ENCODE measurements at regions not wholly inside any gene's neighbourhood (a gene's known extent, or its start where the extent isn't known, plus 50 kb on each side); places are given as distances from the start of the nearest gene placed in this dataset.

GRCh38 chr2:111696226-111696625, 187.8 kb downstream of the ANAPC1 start:
- no peak overlapping the region for H2AFZ ChIP-seq (ENCODE audit: low read depth, low read length)

GRCh38 chr2:111697560-111697959, 186.4 kb downstream of the ANAPC1 start:
- Histone ChIP-seq H3K36me3 (replicated peaks; ENCODE audit: low read depth, low read length) (no peaks in the 10 kb centered on the region), H3K4me1 (ENCODE audit: low read length) (peaks cover 34% of the 10 kb centered on the region), H4K20me1 (ENCODE audit: insufficient read depth, low read length) (no peaks in the 10 kb centered on the region), H3K27ac (ENCODE audit: low read length) (no peak overlapping the region), H3K4me3 (ENCODE audit: low read length) (no peak overlapping the region), H3K9ac (ENCODE audit: low read length) (no peak overlapping the region), H3K27me3 (ENCODE audit: low read depth, low read length) (peaks cover 13% of the 10 kb centered on the region; the same call in 1 of the 2 replicates), H2AFZ (ENCODE audit: low read depth, low read length) (no peak overlapping the region), H3K79me2 (ENCODE audit: low read length) (no peaks in the 10 kb centered on the region), H3K4me2 (ENCODE audit: low read length) (no peak overlapping the region), H3K9me3 (ENCODE audit: insufficient read depth, low read length) (0 out of 2 replicates have a peak, but pooled peaks cover 3% of the 10 kb centered on the region)
- TF ChIP-seq EZH2phosphoT487 (IDR thresholded peaks at IDR 0.05; ENCODE audit: low read depth) (no peak), CTCF (IDR thresholded peaks at IDR 0.05; ENCODE audit: low read depth, low read length) (no peak)

More at GRCh38 chr2:111696226-111696625, 187.8 kb downstream of the ANAPC1 start:
- H3K9ac ChIP-seq (ENCODE audit: low read length) = no peak overlapping the region
- H3K4me2 ChIP-seq (ENCODE audit: low read length) = no peak overlapping the region
- H3K27ac ChIP-seq (ENCODE audit: low read length) = no peak overlapping the region
- no peak overlapping the region for H3K4me3 ChIP-seq (ENCODE audit: low read length)
- no peaks in the 10 kb centered on the region for H4K20me1 ChIP-seq (ENCODE audit: insufficient read depth, low read length)
- no peak for TF ChIP-seq EZH2phosphoT487 (IDR thresholded peaks at IDR 0.05; ENCODE audit: low read depth)
- TF ChIP-seq CTCF (IDR thresholded peaks at IDR 0.05; ENCODE audit: low read depth, low read length) = no peak
- H3K9me3 ChIP-seq (ENCODE audit: insufficient read depth, low read length) = 0 out of 2 replicates have a peak, but pooled peaks cover 3% of the 10 kb centered on the region
- H3K4me1 ChIP-seq (ENCODE audit: low read length) = peaks cover 21% of the 10 kb centered on the region
- peaks cover 7% of the 10 kb centered on the region; the same call in 1 of the 2 replicates for H3K27me3 ChIP-seq (ENCODE audit: low read depth, low read length)
- no peaks in the 10 kb centered on the region for H3K36me3 ChIP-seq (replicated peaks; ENCODE audit: low read depth, low read length)
- no peaks in the 10 kb centered on the region for H3K79me2 ChIP-seq (ENCODE audit: low read length)

- H3K27me3 ChIP-seq (ENCODE audit: low read depth, low read length) = peaks cover 14% of the 10 kb centered on the region; the same call in 1 of the 2 replicates
- no peak for TF ChIP-seq EZH2phosphoT487 (IDR thresholded peaks at IDR 0.05; ENCODE audit: low read depth)
- TF ChIP-seq CTCF (IDR thresholded peaks at IDR 0.05; ENCODE audit: low read depth, low read length) = no peak
- H3K27ac ChIP-seq (ENCODE audit: low read length) = no peak overlapping the region
- no peaks in the 10 kb centered on the region for H3K79me2 ChIP-seq (ENCODE audit: low read length)
- no peak overlapping the region for H2AFZ ChIP-seq (ENCODE audit: low read depth, low read length)
- H3K4me3 ChIP-seq (ENCODE audit: low read length) = no peak overlapping the region
- H3K4me1 ChIP-seq (ENCODE audit: low read length) = peaks cover 36% of the 10 kb centered on the region
- no peaks in the 10 kb centered on the region for H4K20me1 ChIP-seq (ENCODE audit: insufficient read depth, low read length)
- H3K4me2 ChIP-seq (ENCODE audit: low read length) = no peak overlapping the region
- H3K9me3 ChIP-seq (ENCODE audit: insufficient read depth, low read length) = 0 out of 2 replicates have a peak, but pooled peaks cover 3% of the 10 kb centered on the region
- H3K36me3 ChIP-seq (replicated peaks; ENCODE audit: low read depth, low read length) = no peaks in the 10 kb centered on the region
- H3K9ac ChIP-seq (ENCODE audit: low read length) = no peak overlapping the region
Measured at GRCh38 chr2:111698089-111698488, 185.9 kb downstream of the ANAPC1 start.

GRCh38 chr2:111698743-111699554, 185.0 kb downstream of the ANAPC1 start:
- no peaks in the 10 kb centered on the region for H3K36me3 ChIP-seq (replicated peaks; ENCODE audit: low read depth, low read length)
- H2AFZ ChIP-seq (ENCODE audit: low read depth, low read length) = peak overlapping the region; percentile 28
- H3K4me1 ChIP-seq (ENCODE audit: low read length) = peaks cover 42% of the 10 kb centered on the region
- H3K4me2 ChIP-seq (ENCODE audit: low read length) = peak overlapping the region; percentile 62
- H3K4me3 ChIP-seq (ENCODE audit: low read length) = peak overlapping the region; percentile 60
- no peaks in the 10 kb centered on the region for H3K79me2 ChIP-seq (ENCODE audit: low read length)
- H3K27ac ChIP-seq (ENCODE audit: low read length) = no peak overlapping the region
- TF ChIP-seq EZH2phosphoT487 (IDR thresholded peaks at IDR 0.05; ENCODE audit: low read depth) = no peak
- peak; percentile 83 for TF ChIP-seq CTCF (IDR thresholded peaks at IDR 0.05; ENCODE audit: low read depth, low read length)
- H4K20me1 ChIP-seq (ENCODE audit: insufficient read depth, low read length) = no peaks in the 10 kb centered on the region
- peak overlapping the region; percentile 11; the same call in 1 of the 2 replicates for H3K9ac ChIP-seq (ENCODE audit: low read length)
- 0 out of 2 replicates have a peak, but pooled peaks cover 3% of the 10 kb centered on the region for H3K9me3 ChIP-seq (ENCODE audit: insufficient read depth, low read length)
- H3K27me3 ChIP-seq (ENCODE audit: low read depth, low read length) = peaks cover 23% of the 10 kb centered on the region

Measured in OCI-LY3 (cell line).